H9 (cell line): ENCODE measurements at regions not wholly inside any gene's neighbourhood (a gene's known extent, or its start where the extent isn't known, plus 50 kb on each side); places are given as distances from the start of the nearest gene placed in this dataset.
A peak's percentile ranks its signal among the peaks of the same experiment; 100 is the strongest.

Source experiments
- DNase-seq: peaks from one replicate; pipeline ENCODE4 v3.0.0-alpha.2; 2017
- H2AFZ ChIP-seq: one replicate; pipeline ENCODE4 v1.6.1; 2013; ENCODE audit warnings: mild to moderate bottlenecking, low read length, control low read depth, moderate library complexity
- H2AK5ac ChIP-seq: 2 replicates; pipeline ENCODE4 v1.6.1; 2013; ENCODE audit warnings: low read length, control low read depth, mixed read lengths; ENCODE audit not compliant: insufficient read length
- H2BK120ac ChIP-seq: one replicate; pipeline ENCODE4 v1.6.1; 2013; ENCODE audit warnings: low read depth, mild to moderate bottlenecking, low read length, control low read depth, inconsistent platforms; ENCODE audit not compliant: poor library complexity, severe bottlenecking
- H2BK12ac ChIP-seq: 2 replicates; pipeline ENCODE4 v1.6.1; 2013; ENCODE audit warnings: low read length, control low read depth, mixed read lengths, low read depth; ENCODE audit not compliant: insufficient read length
- H2BK15ac ChIP-seq: 2 replicates; pipeline ENCODE4 v1.6.1; 2013; ENCODE audit warnings: low read depth, low read length, control low read depth
- H2BK20ac ChIP-seq: one replicate; pipeline ENCODE4 v1.6.1; 2013; ENCODE audit warnings: low read depth, mild to moderate bottlenecking, low read length, control low read depth, inconsistent platforms; ENCODE audit not compliant: poor library complexity, severe bottlenecking
- H2BK5ac ChIP-seq: 2 replicates; pipeline ENCODE4 v1.6.1; 2013; ENCODE audit warnings: low read length, control low read depth, mixed read lengths; ENCODE audit not compliant: insufficient read length
- H3K14ac ChIP-seq: 2 replicates; pipeline ENCODE4 v1.6.1; 2013; ENCODE audit warnings: low read length, control low read depth; ENCODE audit not compliant: insufficient read depth
- H3K18ac ChIP-seq: 2 replicates; pipeline ENCODE4 v1.6.1; 2013; ENCODE audit warnings: low read depth, mild to moderate bottlenecking, mixed read lengths, low read length, control low read depth; ENCODE audit not compliant: insufficient read length
- H3K23ac ChIP-seq: 2 replicates; pipeline ENCODE4 v1.6.1; 2013; ENCODE audit warnings: low read length, control low read depth, mixed read lengths, low read depth; ENCODE audit not compliant: insufficient read length
- H3K23me2 ChIP-seq: 2 replicates; pipeline ENCODE4 v1.6.1; 2013; ENCODE audit warnings: low read depth, mild to moderate bottlenecking, mixed read lengths, low read length, control low read depth; ENCODE audit not compliant: insufficient read length, poor library complexity, severe bottlenecking
- H3K27ac ChIP-seq: 2 replicates; pipeline ENCODE4 v1.5.1; 2013; ENCODE audit warnings: low read length, control low read depth, mixed read lengths, low read depth; ENCODE audit not compliant: insufficient read length
- H3K27me3 ChIP-seq: 2 replicates; pipeline ENCODE4 v1.6.1; 2013; ENCODE audit warnings: low read length, control low read depth, inconsistent platforms; ENCODE audit not compliant: insufficient read depth
- H3K4ac ChIP-seq: 2 replicates; pipeline ENCODE4 v1.6.1; 2013; ENCODE audit warnings: low read depth, mild to moderate bottlenecking, control low read depth, inconsistent platforms, low read length, moderate library complexity
- H3K4me1 ChIP-seq: 2 replicates; pipeline ENCODE4 v1.6.1; 2013; ENCODE audit warnings: low read length, control low read depth, inconsistent platforms; ENCODE audit not compliant: insufficient read depth
- H3K4me2 ChIP-seq: 2 replicates; pipeline ENCODE4 v1.6.1; 2013; ENCODE audit warnings: low read length, control low read depth, mixed read lengths; ENCODE audit not compliant: insufficient read length, insufficient read depth
- H3K56ac ChIP-seq: 2 replicates; pipeline ENCODE4 v1.6.1; 2013; ENCODE audit warnings: low read depth, mild to moderate bottlenecking, mixed read lengths, low read length, control low read depth; ENCODE audit not compliant: insufficient read length
- H3K79me1 ChIP-seq: 2 replicates; pipeline ENCODE4 v1.6.1; 2013; ENCODE audit warnings: low read depth, mild to moderate bottlenecking, moderate library complexity, low read length, control low read depth, inconsistent platforms; ENCODE audit not compliant: insufficient read depth, poor library complexity, severe bottlenecking
- H3K79me2 ChIP-seq: 2 replicates; pipeline ENCODE4 v1.6.1; 2013; ENCODE audit warnings: low read length, control low read depth, inconsistent platforms; ENCODE audit not compliant: insufficient read depth
- H3K9ac ChIP-seq: 2 replicates; pipeline ENCODE4 v1.6.1; 2013; ENCODE audit warnings: low read length, control low read depth, mixed read lengths; ENCODE audit not compliant: insufficient read length; ENCODE audit errors: extremely low read depth
- H3K9me3 ChIP-seq: one replicate; pipeline ENCODE4 v1.6.1; 2013; ENCODE audit warnings: low read depth, low read length, inconsistent platforms; ENCODE audit not compliant: control insufficient read depth
- H3T11ph ChIP-seq: one replicate; pipeline ENCODE4 v1.6.1; 2013; ENCODE audit warnings: mild to moderate bottlenecking, low read length, control low read depth, inconsistent platforms
- H4K20me1 ChIP-seq: one replicate; pipeline ENCODE4 v1.6.1; 2013; ENCODE audit not compliant: control insufficient read depth, insufficient read length, insufficient read depth
- H4K5ac ChIP-seq: 2 replicates; pipeline ENCODE4 v1.6.1; 2013; ENCODE audit warnings: low read depth, mild to moderate bottlenecking, mixed read lengths, low read length, control low read depth; ENCODE audit not compliant: insufficient read length
- H4K8ac ChIP-seq: replicated peaks from 2 replicates; pipeline ENCODE4 v1.6.1; 2013; ENCODE audit warnings: low read length, control low read depth, mixed read lengths, low read depth; ENCODE audit not compliant: insufficient read length
- H4K91ac ChIP-seq: 2 replicates; pipeline ENCODE4 v1.6.1; 2013; ENCODE audit warnings: low read depth, mild to moderate bottlenecking, moderate library complexity, mixed read lengths, low read length, control low read depth; ENCODE audit not compliant: insufficient read length
- H3K27ac Mint-ChIP-seq, 3 experiments: 2 replicates in 2 of 3; 3 replicates in 1 of 3; pipeline ENCODE4 v1.8.0; 2020 to 2021; ENCODE audit warnings: mixed read lengths in 3 of 3, mild to moderate bottlenecking in 1 of 3, moderate library complexity in 1 of 3
- H3K27me3 Mint-ChIP-seq: 2 replicates; pipeline ENCODE4 v1.8.0; 2021; ENCODE audit warnings: low read depth, mild to moderate bottlenecking, moderate library complexity, mixed read lengths
- H3K36me3 Mint-ChIP-seq, 3 experiments: 2 replicates in 2 of 3; 3 replicates in 1 of 3; pipeline ENCODE4 v1.8.0; 2020 to 2021; ENCODE audit warnings: low read depth in 3 of 3, mixed read lengths in 3 of 3; ENCODE audit not compliant: insufficient read depth in 1 of 3
- H3K4me1 Mint-ChIP-seq, 2 experiments: 2 replicates each; pipeline ENCODE4 v1.8.0; 2020; ENCODE audit warnings: mixed read lengths in 2 of 2
- H3K4me3 Mint-ChIP-seq, 2 experiments: 2 replicates in 1 of 2; 3 replicates in 1 of 2; pipeline ENCODE4 v1.8.0; 2020 to 2021; ENCODE audit warnings: mild to moderate bottlenecking in 2 of 2, mixed read lengths in 2 of 2, moderate library complexity in 1 of 2
- H3K9me3 Mint-ChIP-seq, 2 experiments: 2 replicates in 1 of 2; 3 replicates in 1 of 2; pipeline ENCODE4 v1.8.0; 2020; ENCODE audit warnings: mild to moderate bottlenecking in 2 of 2, mixed read lengths in 2 of 2, moderate library complexity in 1 of 2
- CTCF ChIP-seq: fragments of 200-600 bp; sonication (generic); conservative IDR thresholded peaks from 3 replicates; pipeline ENCODE4 v1.8.0; 2021; ENCODE audit warnings: antibody characterized with exemption, mild to moderate bottlenecking
- WGBS: extraction: QIAGEN DNeasy Blood & Tissue Kit; methylation state at CpG from one replicate; pipeline ENCODE4 v1.1.7; 2013; ENCODE audit warnings: missing lambda C conversion rate, low lambda C conversion rate, mixed read lengths; ENCODE audit not compliant: insufficient read length; ENCODE audit errors: extremely low coverage; 5-methylcytosine and 5-hydroxymethylcytosine counted together

- no CpG with 5 or more reads among the region's 8 CpGs for WGBS
- Histone ChIP-seq H3K4ac (no peak overlapping the region), H2AK5ac (no peak overlapping the region), H3K79me1 (no peaks in the 10 kb centered on the region), H3K9me3 (no peaks in the 10 kb centered on the region), H2BK15ac (no peak overlapping the region), H4K5ac (no peak overlapping the region), H4K8ac (no peak overlapping the region), H3K18ac (no peak overlapping the region), H3K4me2 (no peak overlapping the region), H4K91ac (no peak overlapping the region), H2AFZ (no peak overlapping the region), H3K4me1 (no peaks in the 10 kb centered on the region), H2BK20ac (no peak overlapping the region), H3K27ac (no peak overlapping the region), H2BK120ac (no peak overlapping the region), H3K79me2 (no peaks in the 10 kb centered on the region), H3K9ac (no peak overlapping the region), H2BK5ac (no peak overlapping the region), H2BK12ac (no peak overlapping the region), H3K56ac (no peak overlapping the region), H3T11ph (no peak overlapping the region), H3K27me3 (no peaks in the 10 kb centered on the region), H4K20me1 (no peaks in the 10 kb centered on the region), H3K14ac (no peak overlapping the region), H3K23ac (no peak overlapping the region), H3K23me2 (no peaks in the 10 kb centered on the region)
- Mint-ChIP-seq H3K36me3 (no peaks in the 10 kb centered on the region), H3K27me3 (no peaks in the 10 kb centered on the region), H3K27ac (peak overlapping the region in 1 of 3 experiments; percentile 34; a peak in 1 of 7 replicates), H3K9me3 (no peaks in the 10 kb centered on the region), H3K4me1 (peaks cover 3 to 4% of the 10 kb centered on the region in 2 experiments; a peak in 1 of 4 replicates), H3K4me3 (no peak overlapping the region)
- no peak for DNase-seq
- no peak for TF ChIP-seq CTCF
Measured at GRCh38 chr9:84482607-84483006, 142.0 kb upstream of the SLC28A3 start.
